ENCODE measurements at regions not wholly inside any gene's neighbourhood (a gene's known extent, or its start where the extent isn't known, plus 50 kb on each side); places are given as distances from the start of the nearest gene placed in this dataset.

GRCh38 chr12:13652105-13652504 is 329.3 kb downstream of the GRIN2B start:
- Histone ChIP-seq H3K9me2 (ENCODE audit: insufficient read depth) (no peaks in the 10 kb centered on the region), H3K4me2 (ENCODE audit: low read length) (no peak overlapping the region), H3K79me2 (ENCODE audit: insufficient read depth, low read length) (no peaks in the 10 kb centered on the region), H4K20me1 (ENCODE audit: insufficient read depth) (no peaks in the 10 kb centered on the region), H3K36me3 (ENCODE audit: control insufficient read depth in 1 of 2, insufficient read depth in 2 of 2, low read length in 2 of 2) (no peaks in the 10 kb centered on the region), H3K27me3 (ENCODE audit: insufficient read depth, low read length) (no peaks in the 10 kb centered on the region), H3K9me3 (ENCODE audit: control insufficient read depth in 1 of 2, insufficient read depth in 1 of 2, low read depth in 1 of 2, low read length in 2 of 2) (no peaks in the 10 kb centered on the region), H3K9ac (ENCODE audit: low read length) (no peak overlapping the region), H3K4me1 (ENCODE audit: control insufficient read depth in 1 of 2, insufficient read depth in 2 of 2, low read length in 2 of 2) (peaks cover under 1 to 3% of the 10 kb centered on the region in 2 experiments; a peak in 1 of 4 replicates), H2AFZ (ENCODE audit: low read depth, low read length, poor library complexity, severe bottlenecking) (no peak overlapping the region), H3K4me3 (replicated peaks in 1 of 2; ENCODE audit: low read depth in 1 of 2, low read length in 2 of 2) (no peak overlapping the region), H3K27ac (ENCODE audit: low read depth, low read length) (no peak overlapping the region)
- CTCF ChIA-PET = no interaction called here
- no TSS peak for BruUV-seq (replicated peaks)
- DNase-seq (ENCODE audit: low read depth, low spot score) (no peak), ATAC-seq (no peak)
- intact Hi-C loops (cut with micrococcal nuclease) = no loop called here
- RAD21 ChIA-PET (ENCODE audit: low non-redundant PET in 1 of 2, low total read pairs in 2 of 2, uncharacterized antibody in 2 of 2, unreplicated experiment in 2 of 2) = no interaction called here
- TF ChIP-seq JUND (IDR thresholded peaks at IDR 0.05) (no peak), CEBPB (IDR thresholded peaks at IDR 0.05; ENCODE audit: low read depth) (no peak), YY1 (IDR thresholded peaks at IDR 0.05; ENCODE audit: extremely low read depth, insufficient replicate concordance, low read depth, low read length) (no peak), ATF3 (IDR thresholded peaks at IDR 0.05) (no peak), ELF1 (IDR thresholded peaks at IDR 0.05; ENCODE audit: borderline replicate concordance, low read depth) (no peak), ZBTB33 (IDR thresholded peaks at IDR 0.05; ENCODE audit: extremely low read depth, insufficient replicate concordance, low read length) (no peak), TCF7L2 (IDR thresholded peaks at IDR 0.05; ENCODE audit: borderline replicate concordance, extremely low read depth, insufficient read depth, insufficient read length) (no peak), ZNF274 (IDR thresholded peaks at IDR 0.05; ENCODE audit: low read depth, low read length) (no peak), FOSL1 (IDR thresholded peaks at IDR 0.05; ENCODE audit: low read depth) (no peak), EZH2 (IDR thresholded peaks at IDR 0.05) (no peak), EGR1 (IDR thresholded peaks at IDR 0.05; ENCODE audit: low read depth) (no peak), MAX (IDR thresholded peaks at IDR 0.05) (no peak), ZFX (IDR thresholded peaks at IDR 0.05) (no peak), CBX3 (IDR thresholded peaks at IDR 0.05; ENCODE audit: low read depth) (no peak), POLR2A (IDR thresholded peaks at IDR 0.05; ENCODE audit: borderline replicate concordance, extremely low read depth, insufficient read depth, insufficient read length) (no peak), REST (IDR thresholded peaks at IDR 0.05; ENCODE audit: low read depth) (no peak), SRF (IDR thresholded peaks at IDR 0.05; ENCODE audit: low read depth) (no peak)
- POLR2A ChIA-PET = no interaction called here

Measured in HCT116 (cell line).